Progenitor cell of endocrine pancreas (in vitro differentiated cells): ENCODE measurements at regions not wholly inside any gene's neighbourhood (a gene's known extent, or its start where the extent isn't known, plus 50 kb on each side); places are given as distances from the start of the nearest gene placed in this dataset.

ENCODE experiments used
- DNase-seq: peaks from one replicate; pipeline ENCODE4 v3.0.0; 2021; ENCODE audit warnings: low spot score; ENCODE audit not compliant: unreplicated experiment
- H3K27ac Mint-ChIP-seq: 2 replicates; pipeline ENCODE4 v1.8.0; 2021; ENCODE audit warnings: mild to moderate bottlenecking, moderate library complexity, mixed read lengths
- H3K27me3 Mint-ChIP-seq: 2 replicates; pipeline ENCODE4 v1.8.0; 2021; ENCODE audit warnings: mixed read lengths
- H3K36me3 Mint-ChIP-seq: 2 replicates; pipeline ENCODE4 v1.8.0; 2022; ENCODE audit warnings: mixed read lengths; ENCODE audit not compliant: insufficient read depth
- H3K4me1 Mint-ChIP-seq: 2 replicates; pipeline ENCODE4 v1.8.0; 2021; ENCODE audit warnings: low read depth, mixed read lengths
- H3K4me3 Mint-ChIP-seq: 2 replicates; pipeline ENCODE4 v1.8.0; 2021; ENCODE audit warnings: low read depth, mild to moderate bottlenecking, moderate library complexity, mixed read lengths
- H3K9me3 Mint-ChIP-seq: 2 replicates; pipeline ENCODE4 v1.8.0; 2021; ENCODE audit warnings: low read depth, mixed read lengths
- TF ChIP-seq, protein P1 (sequence below): fragments of 200-600 bp; sonication (generic); IDR thresholded peaks from one replicate; pipeline ENCODE4 v1.5.0; 2021; ENCODE audit warnings: antibody characterized with exemption, mild to moderate bottlenecking; ENCODE audit not compliant: unreplicated experiment

DNA sequence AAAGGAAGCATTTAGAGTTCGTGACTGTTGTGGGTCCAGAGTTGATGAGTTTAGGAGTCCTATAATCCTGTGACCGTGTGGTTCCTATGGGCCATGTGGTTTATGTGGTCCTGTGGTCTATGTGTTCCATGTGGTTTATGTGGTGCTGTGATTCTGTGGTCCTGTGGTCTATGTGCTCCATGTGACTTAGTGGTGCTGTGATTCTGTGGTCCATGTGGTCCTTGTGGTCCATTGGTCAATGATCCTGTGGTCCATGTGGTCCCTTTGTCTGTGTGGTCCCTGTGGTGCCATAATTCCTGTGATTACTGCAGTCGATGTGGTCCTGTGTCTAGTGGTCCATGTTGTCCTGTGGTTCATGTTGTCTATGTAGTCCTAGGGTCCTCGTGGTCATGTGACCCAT lies 167.3 kb downstream of the TMEM18 start:
- H3K4me1 Mint-ChIP-seq = peaks cover 16% of the 10 kb centered on the region
- no peak for DNase-seq
- H3K36me3 Mint-ChIP-seq = peaks cover 2% of the 10 kb centered on the region
- no peak overlapping the region for H3K27ac Mint-ChIP-seq
- H3K27me3 Mint-ChIP-seq = no peaks in the 10 kb centered on the region
- TF ChIP-seq, protein P1, sequence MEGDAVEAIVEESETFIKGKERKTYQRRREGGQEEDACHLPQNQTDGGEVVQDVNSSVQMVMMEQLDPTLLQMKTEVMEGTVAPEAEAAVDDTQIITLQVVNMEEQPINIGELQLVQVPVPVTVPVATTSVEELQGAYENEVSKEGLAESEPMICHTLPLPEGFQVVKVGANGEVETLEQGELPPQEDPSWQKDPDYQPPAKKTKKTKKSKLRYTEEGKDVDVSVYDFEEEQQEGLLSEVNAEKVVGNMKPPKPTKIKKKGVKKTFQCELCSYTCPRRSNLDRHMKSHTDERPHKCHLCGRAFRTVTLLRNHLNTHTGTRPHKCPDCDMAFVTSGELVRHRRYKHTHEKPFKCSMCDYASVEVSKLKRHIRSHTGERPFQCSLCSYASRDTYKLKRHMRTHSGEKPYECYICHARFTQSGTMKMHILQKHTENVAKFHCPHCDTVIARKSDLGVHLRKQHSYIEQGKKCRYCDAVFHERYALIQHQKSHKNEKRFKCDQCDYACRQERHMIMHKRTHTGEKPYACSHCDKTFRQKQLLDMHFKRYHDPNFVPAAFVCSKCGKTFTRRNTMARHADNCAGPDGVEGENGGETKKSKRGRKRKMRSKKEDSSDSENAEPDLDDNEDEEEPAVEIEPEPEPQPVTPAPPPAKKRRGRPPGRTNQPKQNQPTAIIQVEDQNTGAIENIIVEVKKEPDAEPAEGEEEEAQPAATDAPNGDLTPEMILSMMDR = no peak
- H3K9me3 Mint-ChIP-seq = peaks cover 14% of the 10 kb centered on the region
- H3K4me3 Mint-ChIP-seq = no peak overlapping the region

DNA sequence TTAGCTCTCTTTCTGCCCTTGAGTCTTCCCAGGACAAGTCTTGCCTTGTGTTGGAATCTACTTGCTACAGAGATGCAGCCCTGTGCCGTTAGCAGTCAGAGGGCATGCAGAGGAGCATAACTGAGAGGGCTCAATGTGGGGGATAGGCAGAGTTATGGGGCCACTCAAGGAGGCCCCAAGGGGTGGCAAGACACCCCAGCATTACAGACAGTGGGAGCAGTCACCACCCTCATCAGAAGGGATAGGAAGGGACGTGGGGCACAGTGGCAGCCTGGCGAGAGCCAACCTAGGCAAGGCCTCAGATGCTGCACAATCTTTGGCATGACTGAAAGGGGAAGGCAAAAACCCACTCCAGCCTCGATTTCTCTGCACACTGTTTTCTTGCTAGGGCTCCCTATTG lies 169.1 kb downstream of the TMEM18 start:
- Mint-ChIP-seq H3K4me1 (peaks cover 10% of the 10 kb centered on the region), H3K9me3 (peaks cover 14% of the 10 kb centered on the region), H3K27ac (no peak overlapping the region), H3K4me3 (no peak overlapping the region), H3K27me3 (no peaks in the 10 kb centered on the region), H3K36me3 (peaks cover 2% of the 10 kb centered on the region)
- DNase-seq = no peak
- TF ChIP-seq, protein P1 = no peak

DNA sequence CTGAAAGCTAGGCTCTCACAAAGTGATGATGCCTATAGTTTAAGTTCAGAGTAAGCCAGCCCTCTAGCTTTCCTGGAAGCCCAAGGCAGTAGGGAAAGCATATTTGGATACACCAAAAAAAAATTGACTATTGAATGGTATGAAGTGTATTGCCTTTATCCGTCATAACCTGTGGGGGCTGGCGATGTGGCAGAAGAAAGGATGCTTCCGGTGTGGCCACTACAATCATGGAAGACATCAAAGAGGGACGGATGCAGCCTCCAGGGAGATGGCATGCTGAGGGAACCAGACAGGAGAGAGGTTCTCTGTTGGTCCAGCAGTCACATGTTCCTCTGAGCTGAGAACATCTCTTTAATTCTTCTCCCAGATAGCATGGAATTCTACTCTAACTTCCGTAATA lies 170.3 kb downstream of the TMEM18 start:
- no peaks in the 10 kb centered on the region for H3K27me3 Mint-ChIP-seq
- TF ChIP-seq, protein P1 = no peak
- H3K4me3 Mint-ChIP-seq = no peak overlapping the region
- peaks cover 10% of the 10 kb centered on the region for H3K4me1 Mint-ChIP-seq
- DNase-seq = no peak
- H3K36me3 Mint-ChIP-seq = peaks cover 2% of the 10 kb centered on the region
- H3K27ac Mint-ChIP-seq = no peak overlapping the region
- H3K9me3 Mint-ChIP-seq = peaks cover 17% of the 10 kb centered on the region

DNA sequence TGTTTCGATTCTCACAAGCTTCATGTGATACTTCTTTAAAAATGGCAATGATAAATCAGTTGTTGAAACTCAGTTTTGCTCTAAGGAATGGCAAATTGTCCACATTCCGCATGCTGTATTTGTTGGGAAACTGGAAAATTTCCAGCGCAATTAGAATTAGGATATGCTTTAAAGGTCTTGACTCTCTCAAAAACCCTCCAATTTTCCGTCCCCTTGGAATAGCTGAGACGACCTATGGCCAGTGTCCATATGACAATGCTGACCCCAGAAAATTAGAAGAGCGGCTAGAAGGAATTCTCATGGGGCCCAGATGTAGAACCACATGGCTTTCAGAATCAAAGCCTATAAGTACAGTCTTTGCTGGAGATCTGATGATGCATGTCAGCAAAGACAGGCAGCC lies 170.8 kb downstream of the TMEM18 start:
- Mint-ChIP-seq H3K9me3 (peaks cover 17% of the 10 kb centered on the region), H3K27ac (peak overlapping the region; percentile 87), H3K4me1 (peaks cover 10% of the 10 kb centered on the region), H3K4me3 (no peak overlapping the region), H3K36me3 (peaks cover 2% of the 10 kb centered on the region), H3K27me3 (no peaks in the 10 kb centered on the region)
- TF ChIP-seq, protein P1 = no peak
- no peak for DNase-seq

DNA sequence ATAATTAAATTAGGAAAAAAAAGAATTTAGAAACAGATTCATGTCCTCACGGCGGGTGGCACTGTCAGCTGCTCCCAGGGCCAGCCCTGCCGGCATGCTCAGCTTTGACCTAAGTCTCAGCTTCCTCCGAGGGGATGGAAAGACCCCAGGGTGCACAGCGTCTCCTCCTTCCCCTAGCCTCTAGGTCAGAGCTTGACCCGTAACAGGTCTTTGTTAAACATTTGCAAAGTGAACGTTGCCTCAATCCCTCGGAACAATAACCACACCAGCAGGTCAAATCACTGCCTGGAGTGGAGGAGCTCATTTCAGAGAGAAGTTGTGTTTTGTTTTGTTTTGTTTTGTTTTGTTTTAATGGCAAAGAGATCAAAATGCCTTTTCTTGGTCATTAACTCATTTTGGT lies 171.3 kb downstream of the TMEM18 start:
- Mint-ChIP-seq H3K27me3 (no peaks in the 10 kb centered on the region), H3K27ac (peak overlapping the region; percentile 87), H3K4me1 (peaks cover 10% of the 10 kb centered on the region), H3K4me3 (no peak overlapping the region), H3K9me3 (peaks cover 16% of the 10 kb centered on the region), H3K36me3 (peaks cover 2% of the 10 kb centered on the region)
- TF ChIP-seq, protein P1 = no peak
- DNase-seq = no peak
